Left lung (tissue), 4 donors: ENCODE measurements at regions not wholly inside any gene's neighbourhood (a gene's known extent, or its start where the extent isn't known, plus 50 kb on each side); places are given as distances from the start of the nearest gene placed in this dataset.
A peak's percentile ranks its signal among the peaks of the same experiment; 100 is the strongest.

Experiments used
- ATAC-seq: fragments of 200-7000 bp; cut with Tn5 transposase; one replicate; pipeline ENCODE4 v1.9.1; 2020; ENCODE audit warnings: moderate library complexity
- DNase-seq, 4 donors: peaks; one replicate each; pipeline ENCODE4 v3.0.0-alpha.2; 2013 to 2020
- H3K27ac ChIP-seq, 2 donors: fragments of 200-600 bp; sonication (generic) in 1 of 2; one replicate each; pipeline versions ENCODE4 v1.5.0 to v1.8.0; 2020 to 2021
- H3K27me3 ChIP-seq, 2 donors: fragments of 200-600 bp; sonication (generic) in 1 of 2; one replicate each; pipeline versions ENCODE4 v1.5.0 to v1.8.0; 2020 to 2021
- H3K36me3 ChIP-seq, 2 donors: fragments of 200-600 bp; sonication (generic) in 1 of 2; one replicate each; pipeline versions ENCODE4 v1.5.0 to v1.8.0; 2020 to 2021
- H3K4me1 ChIP-seq, 2 donors: fragments of 200-600 bp; one replicate each; pipeline ENCODE4 v1.8.0; 2021
- H3K4me3 ChIP-seq, 2 donors: fragments of 200-600 bp; sonication (generic) in 1 of 2; one replicate each; pipeline versions ENCODE4 v1.5.0 to v1.8.0; 2020 to 2021; ENCODE audit warnings: mild to moderate bottlenecking in 1 of 2
- H3K9me3 ChIP-seq, 2 donors: fragments of 200-600 bp; sonication (generic) in 1 of 2; one replicate each; pipeline versions ENCODE4 v1.5.0 to v1.8.0; 2020 to 2021
- CTCF ChIP-seq, 2 donors: fragments of 200-600 bp; sonication (generic) in 1 of 2; IDR thresholded peaks; one replicate each; pipeline versions ENCODE4 v1.5.0 to v1.8.0; 2021; ENCODE audit warnings: antibody characterized with exemption in 2 of 2
- intact Hi-C, 2 donors: fragments of 100-400 bp; cut with DNase I; formaldehyde crosslinking; loops; one replicate each; pipeline versions ENCODE4 v1.11.2 to v1.14.2; 2022
- donor health status: DM: no; HTN: yes; CAD: no.
- donor health status: DM: no; HTN: no; CAD: no.

GRCh38 chr4:19941434-19941833 lies 310.3 kb upstream of the SLIT2 start:
- peaks cover 0 to 13% of the 10 kb centered on the region in 2 donors for H3K4me1 ChIP-seq
- no peaks in the 10 kb centered on the region for H3K27me3 ChIP-seq
- no peak for DNase-seq
- H3K9me3 ChIP-seq: no peaks in the 10 kb centered on the region
- no peak for TF ChIP-seq CTCF (IDR thresholded peaks at IDR 0.05)
- H3K27ac ChIP-seq: no peak overlapping the region
- no peak for ATAC-seq
- intact Hi-C loops: no loop called here
- H3K4me3 ChIP-seq: no peak overlapping the region
- H3K36me3 ChIP-seq: no peaks in the 10 kb centered on the region

DNA sequence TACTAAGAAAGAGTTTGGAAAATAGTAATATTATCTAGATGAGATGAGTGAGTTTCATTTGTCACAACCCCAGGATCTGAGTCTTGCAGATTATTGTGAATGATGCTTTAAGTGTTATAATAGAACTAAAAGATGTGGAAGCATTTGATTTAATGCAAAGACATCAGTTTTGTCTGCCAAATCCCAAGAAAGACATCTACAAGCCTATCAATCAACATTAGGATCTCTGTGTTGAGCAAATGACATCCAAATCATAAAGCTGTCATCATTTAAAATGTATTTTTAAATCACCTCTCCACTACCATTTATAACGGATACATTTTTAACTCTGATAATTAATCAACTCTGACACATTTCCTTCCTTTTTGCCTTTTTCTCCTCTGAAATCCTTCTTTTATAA lies 310.8 kb upstream of the SLIT2 start:
- H3K27me3 ChIP-seq: no peaks in the 10 kb centered on the region
- intact Hi-C loops: no loop called here
- H3K4me3 ChIP-seq: no peak overlapping the region
- peaks cover 0 to 13% of the 10 kb centered on the region in 2 donors for H3K4me1 ChIP-seq
- no peak overlapping the region for H3K27ac ChIP-seq
- no peaks in the 10 kb centered on the region for H3K36me3 ChIP-seq
- no peak for TF ChIP-seq CTCF (IDR thresholded peaks at IDR 0.05)
- H3K9me3 ChIP-seq: no peaks in the 10 kb centered on the region
- no peak for ATAC-seq
- DNase-seq: no peak

GRCh38 chr4:19936476-19936875 lies 315.2 kb upstream of the SLIT2 start:
- no peak overlapping the region for H3K27ac ChIP-seq
- ATAC-seq (peak; percentile 68), DNase-seq (peak in 1 of 4 donors; percentile 27)
- no peaks in the 10 kb centered on the region for H3K36me3 ChIP-seq
- peaks cover 0 to 6% of the 10 kb centered on the region in 2 donors for H3K4me1 ChIP-seq
- intact Hi-C loops: no loop called here
- no peak for TF ChIP-seq CTCF (IDR thresholded peaks at IDR 0.05)
- H3K9me3 ChIP-seq: no peaks in the 10 kb centered on the region
- no peak overlapping the region for H3K4me3 ChIP-seq
- no peaks in the 10 kb centered on the region for H3K27me3 ChIP-seq

DNA sequence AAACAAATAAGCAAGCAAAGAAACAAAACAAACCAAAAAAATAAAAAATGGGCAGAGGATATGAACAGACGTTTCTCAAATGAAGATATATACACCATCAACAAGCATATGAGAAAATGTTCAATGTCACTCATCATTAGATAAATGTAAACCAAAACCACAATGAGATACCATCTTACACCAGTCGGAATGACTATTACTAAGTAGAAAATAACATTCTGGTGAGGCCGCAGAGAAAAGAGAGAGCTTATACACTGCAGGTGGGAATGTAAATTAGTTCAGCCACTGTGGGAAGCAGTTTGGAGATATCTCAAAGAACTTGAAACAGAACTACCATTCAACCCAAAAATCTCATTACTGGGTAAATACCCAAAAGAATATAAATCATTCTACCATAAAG lies 321.0 kb upstream of the SLIT2 start:
- no peaks in the 10 kb centered on the region for H3K9me3 ChIP-seq
- H3K4me1 ChIP-seq: no peaks in the 10 kb centered on the region
- no peak for TF ChIP-seq CTCF (IDR thresholded peaks at IDR 0.05)
- no peaks in the 10 kb centered on the region for H3K36me3 ChIP-seq
- no peak for ATAC-seq
- intact Hi-C loops: no loop called here
- H3K27me3 ChIP-seq: no peaks in the 10 kb centered on the region
- DNase-seq: no peak
- H3K4me3 ChIP-seq: no peak overlapping the region
- no peak overlapping the region for H3K27ac ChIP-seq

- Histone ChIP-seq H3K4me3 (no peak overlapping the region), H3K36me3 (no peaks in the 10 kb centered on the region), H3K27ac (no peak overlapping the region), H3K27me3 (no peaks in the 10 kb centered on the region), H3K4me1 (no peaks in the 10 kb centered on the region), H3K9me3 (peaks cover 0 to 2% of the 10 kb centered on the region in 2 donors)
- DNase-seq (peak in 2 of 4 donors; percentile 21 to 33), ATAC-seq (peak; percentile 76)
- intact Hi-C loops: no loop called here
- TF ChIP-seq CTCF (IDR thresholded peaks at IDR 0.05): no peak
Measured at GRCh38 chr4:19927381-19927780, 324.3 kb upstream of the SLIT2 start.
